ENCODE measurements at regions not wholly inside any gene's neighbourhood (a gene's known extent, or its start where the extent isn't known, plus 50 kb on each side); places are given as distances from the start of the nearest gene placed in this dataset.

DNA sequence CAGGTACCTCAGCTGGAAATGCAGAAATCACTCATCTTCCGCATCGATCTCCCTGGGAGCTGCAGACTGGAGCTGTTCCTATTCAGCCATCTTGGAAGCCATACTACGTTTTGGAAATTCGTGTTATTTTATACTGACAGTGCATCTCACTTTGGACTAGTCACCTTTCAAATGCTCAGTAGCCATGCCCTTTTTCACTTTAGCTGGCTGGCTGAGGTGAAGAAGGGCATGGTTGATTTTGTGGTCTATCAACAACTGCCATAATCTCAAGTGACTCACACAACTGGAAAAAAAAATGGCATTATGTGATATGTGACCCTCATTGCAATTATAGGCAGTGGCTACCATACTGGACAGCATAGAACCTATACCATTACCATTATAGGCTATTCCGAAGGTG is 100.5 kb downstream of the CCDC71L start:
- TF ChIP-seq POLR2A (IDR thresholded peaks at IDR 0.05) (no peak), POLR2AphosphoS5 (IDR thresholded peaks at IDR 0.05) (no peak)
- TF ChIP-seq, protein P1, sequence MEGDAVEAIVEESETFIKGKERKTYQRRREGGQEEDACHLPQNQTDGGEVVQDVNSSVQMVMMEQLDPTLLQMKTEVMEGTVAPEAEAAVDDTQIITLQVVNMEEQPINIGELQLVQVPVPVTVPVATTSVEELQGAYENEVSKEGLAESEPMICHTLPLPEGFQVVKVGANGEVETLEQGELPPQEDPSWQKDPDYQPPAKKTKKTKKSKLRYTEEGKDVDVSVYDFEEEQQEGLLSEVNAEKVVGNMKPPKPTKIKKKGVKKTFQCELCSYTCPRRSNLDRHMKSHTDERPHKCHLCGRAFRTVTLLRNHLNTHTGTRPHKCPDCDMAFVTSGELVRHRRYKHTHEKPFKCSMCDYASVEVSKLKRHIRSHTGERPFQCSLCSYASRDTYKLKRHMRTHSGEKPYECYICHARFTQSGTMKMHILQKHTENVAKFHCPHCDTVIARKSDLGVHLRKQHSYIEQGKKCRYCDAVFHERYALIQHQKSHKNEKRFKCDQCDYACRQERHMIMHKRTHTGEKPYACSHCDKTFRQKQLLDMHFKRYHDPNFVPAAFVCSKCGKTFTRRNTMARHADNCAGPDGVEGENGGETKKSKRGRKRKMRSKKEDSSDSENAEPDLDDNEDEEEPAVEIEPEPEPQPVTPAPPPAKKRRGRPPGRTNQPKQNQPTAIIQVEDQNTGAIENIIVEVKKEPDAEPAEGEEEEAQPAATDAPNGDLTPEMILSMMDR (IDR thresholded peaks at IDR 0.05) = no peak

Data from sigmoid colon (tissue), 4 donors.